HG02973 (cell line): ENCODE measurements at regions not wholly inside any gene's neighbourhood (a gene's known extent, or its start where the extent isn't known, plus 50 kb on each side); places are given as distances from the start of the nearest gene placed in this dataset.
"Not testable (repeated sequence)": the region's sequence is repeated elsewhere in the genome, so short reads cannot be mapped to it uniquely, and the experiment has no call there.

Experiments
- ATAC-seq: cut with Tn5 transposase; IDR thresholded peaks from one replicate; pipeline ENCODE4 v1.9.1; 2021; ENCODE audit warnings: moderate library complexity; ENCODE audit not compliant: unreplicated experiment

DNA sequence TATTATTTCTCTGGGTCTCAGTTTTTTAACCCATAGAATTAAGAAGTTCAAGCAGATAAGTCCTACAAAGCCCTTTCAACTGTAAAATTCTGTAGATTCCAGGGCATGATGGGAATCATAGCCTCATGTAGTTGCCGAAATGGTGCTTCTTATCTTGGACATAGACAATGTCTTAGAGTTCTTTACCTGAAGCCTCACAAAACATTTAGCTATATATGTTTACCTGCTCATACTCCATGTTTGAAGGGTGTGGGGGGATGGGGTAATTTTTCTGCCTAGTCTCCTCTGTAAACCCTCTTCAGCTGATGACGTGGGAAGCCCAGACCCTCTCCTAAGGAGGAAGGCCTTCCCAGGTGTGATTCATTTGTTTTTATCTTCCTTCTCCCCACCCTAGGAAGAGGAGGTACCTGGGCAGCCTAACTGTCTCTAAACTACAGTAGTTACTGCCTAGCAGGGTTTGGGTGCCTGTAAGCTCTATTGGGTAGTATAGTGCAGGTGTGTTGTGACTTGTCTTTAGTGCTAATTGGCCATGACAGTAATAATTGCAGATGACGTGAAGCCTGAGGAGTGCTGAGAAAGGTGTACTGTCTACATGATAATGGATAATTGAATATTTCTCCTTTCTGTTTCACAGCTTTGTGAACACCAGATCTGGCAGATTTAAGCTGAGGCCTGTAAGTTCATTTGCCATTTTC, 230.8 kb downstream of the TFAP2B start:
- ATAC-seq, result no peak

GRCh38 chr6:51049983-51050877, 231.6 kb downstream of the TFAP2B start:
- no peak for ATAC-seq

- ATAC-seq, result not testable (repeated sequence)
Measured at GRCh38 chr6:51052716-51053115, 234.0 kb downstream of the TFAP2B start.

DNA sequence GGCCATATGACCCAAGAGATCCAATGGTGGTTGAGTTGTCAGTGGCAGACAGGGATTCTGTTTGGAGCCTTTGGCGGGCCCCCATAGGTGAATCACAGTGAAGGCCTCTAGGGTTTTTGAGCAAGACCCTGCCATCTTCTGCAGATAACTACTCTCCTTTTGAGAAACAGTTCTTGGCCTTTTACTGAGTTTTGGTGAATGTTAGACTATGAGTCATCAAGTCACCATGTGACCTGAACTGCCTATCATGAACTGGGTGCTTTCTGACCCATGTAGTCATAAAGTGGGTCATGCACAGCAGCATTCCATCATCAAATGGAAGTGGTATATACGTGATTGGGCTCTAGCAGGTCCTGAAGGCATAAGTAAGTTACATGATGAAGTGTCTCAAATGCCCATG, 236.6 kb downstream of the TFAP2B start:
- not testable (repeated sequence) for ATAC-seq

DNA sequence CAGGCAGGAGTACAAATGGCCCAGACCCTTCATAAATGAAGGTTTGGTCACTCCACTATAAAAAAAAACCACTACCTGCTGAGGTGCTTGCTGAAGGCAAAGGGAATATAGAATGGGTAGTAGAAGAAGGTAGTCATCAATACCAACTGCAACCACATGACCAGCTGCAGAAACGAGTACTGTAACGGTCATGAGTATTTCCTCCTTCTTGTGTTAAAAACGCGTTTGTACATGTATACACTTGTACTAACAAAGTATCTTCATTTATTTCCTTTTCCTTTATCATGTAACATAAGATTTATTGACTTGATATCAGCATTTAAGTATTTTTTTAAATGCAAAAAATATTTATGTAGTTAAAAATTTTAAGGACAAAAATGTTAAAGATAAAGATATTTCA, 238.6 kb downstream of the TFAP2B start:
- ATAC-seq, result no peak

DNA sequence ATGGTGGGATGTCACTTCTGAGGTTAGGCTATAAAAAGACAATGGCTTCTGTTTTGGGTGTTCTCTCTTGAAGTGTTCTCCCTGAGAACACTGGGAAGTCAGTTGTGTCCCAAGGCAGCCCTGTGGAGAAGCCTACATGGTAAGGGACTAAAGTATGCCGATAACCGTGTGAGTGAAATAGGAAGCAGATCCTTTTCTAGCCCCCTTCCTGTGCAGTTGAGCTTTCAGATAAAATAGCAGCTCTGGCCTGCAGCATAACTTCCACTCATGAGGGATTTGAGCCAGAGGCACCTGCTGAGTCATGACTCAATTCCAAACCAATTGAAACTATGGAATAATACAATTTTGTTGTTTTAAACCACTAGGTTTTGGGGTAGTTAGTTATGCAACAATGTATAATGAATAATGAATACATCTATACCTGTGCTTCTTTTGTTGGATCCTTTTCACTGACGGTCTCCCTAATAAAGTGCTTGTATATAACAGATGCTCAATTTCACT, 241.6 kb downstream of the TFAP2B start:
- no peak for ATAC-seq

GRCh38 chr6:51062166-51062722, 243.6 kb downstream of the TFAP2B start:
- no peak for ATAC-seq

DNA sequence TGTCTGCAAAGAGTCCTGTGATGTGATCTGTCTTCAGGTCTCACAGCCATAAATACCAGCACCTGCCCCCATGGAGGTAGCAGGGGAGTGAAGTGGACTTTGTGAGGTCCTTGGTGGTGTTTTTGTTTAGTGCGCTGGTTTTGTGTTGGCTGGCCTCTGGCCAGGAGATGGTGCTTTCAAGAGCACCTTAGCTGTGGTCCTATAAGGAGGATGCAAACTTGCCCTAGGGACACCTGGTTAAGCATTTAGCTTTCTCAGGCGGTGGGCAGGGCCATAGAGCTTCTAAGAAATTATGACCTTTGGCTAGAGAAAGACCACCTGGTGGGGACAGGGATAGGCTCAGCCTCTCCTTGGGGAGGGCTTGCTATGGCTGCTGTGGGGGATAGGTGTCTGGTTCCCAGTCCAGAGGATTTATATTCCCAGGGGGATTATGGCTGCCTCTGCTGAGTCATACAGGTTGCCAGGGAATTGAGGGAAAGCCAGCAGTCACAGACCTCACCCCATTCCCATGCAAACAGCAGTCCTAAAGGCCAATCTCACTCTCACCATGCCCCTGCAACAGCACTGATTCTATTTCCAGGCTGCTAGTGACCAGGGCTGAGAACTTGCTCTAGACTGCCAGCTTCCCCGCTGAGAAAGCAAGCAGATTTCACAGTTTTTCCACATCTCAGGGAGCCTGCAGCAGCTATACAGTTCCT, 259.3 kb downstream of the TFAP2B start:
- no peak for ATAC-seq

DNA sequence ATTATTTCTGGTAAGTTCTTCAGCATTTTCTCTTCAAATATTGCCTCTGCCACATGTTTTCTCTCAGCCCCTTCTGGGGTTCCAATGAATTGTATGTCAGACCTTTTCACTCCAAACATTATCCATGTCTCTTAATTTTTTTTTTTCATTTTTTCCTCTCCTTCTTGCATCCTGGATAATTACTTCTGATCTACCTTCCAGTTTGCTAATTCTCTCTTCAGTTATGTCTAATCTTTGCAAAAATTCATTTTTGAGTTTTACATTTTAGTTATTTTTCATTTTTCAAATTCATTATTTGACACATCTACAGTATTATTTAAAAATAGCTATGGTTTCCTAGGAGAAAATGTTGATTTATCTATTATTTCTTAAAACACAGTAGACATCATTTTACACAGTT, 271.7 kb downstream of the TFAP2B start:
- no peak for ATAC-seq

GRCh38 chr6:51093871-51094270, 275.2 kb downstream of the TFAP2B start:
- no peak for ATAC-seq

GRCh38 chr6:51094271-51094670, 275.6 kb downstream of the TFAP2B start:
- ATAC-seq, result no peak

- no peak for ATAC-seq
Measured at GRCh38 chr6:51098246-51098645, 279.6 kb downstream of the TFAP2B start.

DNA sequence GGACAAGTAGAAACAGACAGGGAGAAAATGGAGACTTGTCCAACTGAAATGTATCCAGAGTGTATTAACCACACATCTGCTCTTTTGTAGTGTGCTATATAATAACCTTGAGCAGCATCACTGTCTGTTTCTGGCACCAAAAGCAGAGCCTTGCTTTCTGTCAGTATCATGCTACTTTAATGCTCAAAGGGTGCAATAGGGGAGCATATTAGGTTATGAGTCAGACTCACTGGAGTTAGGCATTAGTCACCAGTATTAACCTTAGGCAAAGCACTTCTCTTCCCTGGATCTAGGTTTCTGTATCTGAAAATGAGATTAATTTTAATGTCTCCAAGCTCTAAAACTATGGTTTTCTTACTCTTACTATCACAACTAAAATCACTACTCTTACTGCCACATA, 280.1 kb downstream of the TFAP2B start:
- ATAC-seq, result no peak

DNA sequence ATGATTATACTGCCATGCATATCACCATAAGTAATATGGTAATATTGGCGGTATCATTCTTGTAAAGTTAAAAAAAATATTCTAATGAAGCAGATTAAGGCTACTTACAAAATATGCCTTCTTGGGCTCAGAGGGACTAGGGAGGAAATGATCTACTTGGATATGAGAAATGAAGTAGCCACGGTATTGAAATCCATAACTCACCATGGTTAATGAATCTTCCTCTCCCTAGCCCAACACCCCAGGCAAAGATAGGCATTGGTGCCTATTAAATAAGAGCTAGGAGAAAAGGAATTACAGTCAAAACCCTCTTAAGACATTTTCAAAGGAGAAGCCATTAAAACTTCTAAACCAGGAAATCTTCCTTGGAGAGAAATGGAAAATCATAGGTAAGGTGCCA, 280.5 kb downstream of the TFAP2B start:
- no peak for ATAC-seq

GRCh38 chr6:51105357-51105756, 286.7 kb downstream of the TFAP2B start:
- no peak for ATAC-seq

GRCh38 chr6:51107769-51108203, 289.1 kb downstream of the TFAP2B start:
- ATAC-seq, result no peak

DNA sequence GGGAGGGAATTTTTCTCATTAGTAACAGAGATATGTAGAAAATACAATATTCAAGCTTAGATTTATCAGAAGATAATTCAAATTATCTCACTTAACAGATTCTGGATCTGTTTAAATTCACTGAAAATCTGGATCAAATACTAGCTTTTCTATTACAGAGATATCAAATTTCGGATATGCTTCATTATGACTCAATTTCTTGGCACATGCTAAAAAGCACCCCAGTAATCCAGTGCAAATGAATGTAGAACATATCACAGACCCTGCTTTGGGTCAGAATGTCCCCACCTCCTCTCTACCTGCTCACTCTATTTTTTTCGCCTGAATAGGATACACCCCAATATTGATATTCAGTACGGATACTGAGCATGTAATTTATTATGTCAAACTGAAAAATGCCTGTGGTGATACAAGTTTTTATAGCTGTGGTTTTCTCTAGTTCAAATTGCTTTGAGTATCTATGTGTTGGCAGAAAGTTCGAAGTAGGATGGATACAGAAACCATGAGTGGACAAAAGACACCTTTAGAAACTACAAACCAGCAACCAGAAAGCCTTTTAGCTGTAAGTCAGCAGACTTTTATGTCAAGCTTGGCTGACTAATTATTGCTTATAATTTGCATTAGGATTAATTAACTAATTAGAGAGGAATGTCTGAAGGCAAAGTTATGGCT, 290.0 kb downstream of the TFAP2B start:
- ATAC-seq, result no peak

GRCh38 chr6:51112731-51113130, 294.1 kb downstream of the TFAP2B start:
- no peak for ATAC-seq

DNA sequence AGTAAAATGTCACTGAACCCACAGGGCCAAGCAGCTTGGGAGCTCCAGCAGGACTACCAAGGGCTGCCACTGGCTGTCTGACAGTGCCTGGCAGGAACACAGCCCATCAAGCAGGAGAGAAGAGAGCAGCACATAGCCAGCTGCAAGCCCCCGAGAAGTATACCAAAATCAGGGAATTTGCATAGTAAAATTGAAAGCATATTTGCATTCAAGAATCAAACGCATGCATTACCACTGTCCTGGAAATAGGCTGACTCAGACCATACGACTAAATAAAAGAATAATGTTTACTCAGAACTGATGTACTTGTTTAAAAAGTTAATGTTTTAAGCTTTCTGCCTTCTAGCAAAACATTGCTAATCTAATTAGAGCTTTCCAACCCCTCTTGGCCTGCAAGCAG, 298.1 kb downstream of the TFAP2B start:
- ATAC-seq, result no peak

DNA sequence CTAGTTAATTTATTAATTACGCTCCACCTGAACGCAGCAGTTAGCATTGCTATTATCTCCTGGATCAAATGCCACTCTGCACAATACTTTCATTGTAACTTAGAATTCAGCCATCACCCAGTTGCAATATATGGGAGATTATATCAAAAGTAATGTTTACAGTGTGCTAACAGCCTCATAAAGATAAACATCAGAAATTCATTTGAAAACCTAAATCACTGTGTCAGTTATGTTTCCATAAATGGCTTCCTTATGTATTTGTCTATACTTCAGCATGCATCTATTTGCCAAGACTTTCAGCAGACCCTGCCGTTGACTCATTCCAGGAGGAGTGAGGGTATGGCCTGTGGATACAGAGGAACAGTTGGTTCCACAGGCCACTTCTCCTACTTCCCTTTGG, 300.1 kb downstream of the TFAP2B start:
- ATAC-seq, result no peak

- ATAC-seq, result no peak
Measured at GRCh38 chr6:51120016-51120415, 301.3 kb downstream of the TFAP2B start.
